Ecto neural progenitor cell (in vitro differentiated cells): ENCODE measurements at regions not wholly inside any gene's neighbourhood (a gene's known extent, or its start where the extent isn't known, plus 50 kb on each side); places are given as distances from the start of the nearest gene placed in this dataset.

Experiments used
- DNase-seq: peaks from one replicate; pipeline ENCODE4 v3.0.0-alpha.2; 2018; ENCODE audit warnings: low spot score

DNA sequence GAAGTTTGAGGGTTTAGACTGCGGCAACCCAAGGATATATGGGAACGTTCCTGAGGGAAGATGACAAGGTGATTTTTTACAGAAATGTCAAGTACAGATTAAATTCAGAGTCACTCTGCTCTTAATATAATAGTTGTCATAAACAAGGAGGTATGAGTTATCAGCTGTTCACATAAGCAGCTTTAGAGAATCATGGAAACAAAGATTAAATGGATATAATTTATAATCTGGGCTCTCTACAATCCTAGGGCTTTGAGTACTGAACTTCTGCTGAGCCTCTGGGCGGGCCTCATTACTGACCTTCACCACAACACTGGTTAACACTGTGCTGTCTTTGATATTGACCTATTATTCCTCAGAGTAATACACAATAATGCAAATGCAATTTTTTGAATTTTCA is 577.8 kb downstream of the RPS29 start:
- DNase-seq: no peak

DNA sequence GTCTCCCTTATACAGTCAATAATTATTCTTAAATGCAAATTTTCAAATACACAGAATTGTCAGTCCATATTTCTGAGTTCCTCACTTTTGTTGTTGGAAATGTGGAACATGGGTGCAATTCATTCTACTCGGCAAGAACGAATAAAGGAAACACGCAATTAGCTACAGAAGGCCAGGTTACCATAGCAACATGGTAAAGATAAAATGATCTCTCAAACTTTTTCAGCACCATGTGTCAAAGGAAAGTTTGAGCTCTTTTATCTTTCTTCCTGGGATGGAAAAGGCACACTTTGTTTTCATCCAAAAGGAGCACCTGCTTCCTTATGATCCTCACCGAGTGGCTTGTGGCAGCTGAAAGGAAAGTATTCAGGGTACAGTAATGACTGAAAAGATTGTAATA is 595.0 kb downstream of the RPS29 start:
- DNase-seq: no peak

DNA sequence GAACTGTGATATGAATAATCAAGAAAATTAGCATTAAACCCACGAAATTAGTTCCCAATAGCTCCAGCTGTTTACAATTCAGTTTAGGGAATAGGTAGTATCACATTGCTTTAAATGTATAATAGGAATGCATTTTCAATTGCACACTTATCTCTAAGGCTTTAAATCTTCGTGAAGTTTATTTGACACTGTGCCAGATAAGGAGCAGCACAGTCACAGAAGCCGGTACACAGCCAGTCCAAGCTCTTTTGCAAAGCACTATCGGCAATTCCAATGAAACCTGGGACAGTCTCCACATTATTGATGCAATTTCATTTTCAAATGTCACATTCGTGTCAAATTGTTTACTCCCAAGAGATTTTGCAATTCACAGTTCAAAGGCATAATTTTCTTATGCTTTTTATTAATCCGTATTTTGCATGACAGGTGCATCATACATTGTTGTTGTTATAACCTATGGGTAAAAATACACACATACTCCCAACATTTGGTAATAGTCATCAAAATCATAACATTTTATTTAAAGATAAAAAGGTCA is 602.8 kb downstream of the RPS29 start:
- no peak for DNase-seq

GRCh38 chr14:48974994-48975393 is 611.2 kb downstream of the RPS29 start:
- DNase-seq: no peak

DNA sequence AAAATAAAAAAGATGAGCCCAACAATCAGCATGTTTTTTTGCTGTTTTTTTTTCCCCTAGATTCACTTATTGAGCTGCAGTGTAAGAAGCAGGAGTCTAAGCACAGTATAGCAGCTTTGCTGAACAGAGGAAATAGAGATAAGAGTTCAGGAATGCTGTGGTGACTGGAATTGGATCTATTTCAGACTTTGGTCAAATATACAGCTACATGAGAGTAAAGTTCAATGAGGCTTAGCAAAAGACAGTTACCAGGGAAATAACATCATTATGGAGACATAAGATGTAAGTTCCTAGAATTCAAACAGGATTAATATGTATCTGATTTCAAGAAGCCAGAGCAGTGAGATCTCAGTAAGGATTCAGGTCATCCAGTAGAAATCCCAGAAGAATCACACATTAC is 613.0 kb downstream of the RPS29 start:
- DNase-seq: no peak

- no peak for DNase-seq
These were observed 615.2 kb downstream of the RPS29 start for GRCh38 chr14:48970943-48971342.

- no peak for DNase-seq
These were observed 618.8 kb downstream of the RPS29 start for GRCh38 chr14:48967419-48967818.

GRCh38 chr14:48963231-48963790 is 622.9 kb downstream of the RPS29 start:
- DNase-seq: no peak

DNA sequence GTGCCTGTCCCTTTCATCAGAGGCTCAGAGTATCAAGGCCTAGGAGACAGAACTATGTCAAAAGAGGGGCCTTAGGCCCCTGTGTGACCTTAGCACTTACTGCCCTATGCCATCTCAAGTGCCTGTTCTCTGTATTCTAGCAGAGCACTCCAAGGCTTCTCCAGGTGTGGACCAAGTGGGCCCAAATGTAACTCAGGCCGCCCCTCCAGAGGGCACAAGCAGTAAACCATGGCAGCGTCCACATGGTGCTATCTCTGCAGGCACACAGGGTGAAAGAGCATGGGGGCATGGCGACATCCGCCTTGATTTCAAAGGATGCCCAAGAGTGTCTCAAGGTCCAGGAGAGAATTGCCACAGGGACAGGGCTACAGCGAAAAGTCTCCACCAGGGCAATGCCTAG is 628.7 kb downstream of the RPS29 start:
- DNase-seq: no peak

GRCh38 chr14:48955857-48956256 is 630.3 kb downstream of the RPS29 start:
- DNase-seq: no peak

- DNase-seq: no peak
These were observed 631.7 kb downstream of the RPS29 start for GRCh38 chr14:48954446-48954845.

DNA sequence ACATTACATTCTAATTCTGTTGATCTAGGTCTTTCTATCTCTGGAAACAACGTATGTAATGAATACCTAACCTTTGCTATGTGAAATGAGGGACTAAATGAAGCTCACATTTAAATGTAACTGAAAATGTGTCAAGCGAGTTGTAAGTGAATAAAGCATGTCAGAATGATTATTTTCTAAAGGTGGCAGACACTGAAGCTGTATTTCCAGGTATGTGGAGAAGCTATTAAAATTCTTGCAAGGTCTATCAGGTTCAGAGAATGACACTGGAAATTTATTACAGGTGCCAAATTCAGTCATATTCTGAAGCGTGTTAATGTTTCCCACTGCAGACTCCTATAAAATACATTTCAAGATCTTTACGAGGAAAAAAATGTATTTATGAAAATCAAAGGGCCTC is 641.4 kb downstream of the RPS29 start:
- no peak for DNase-seq

- no peak for DNase-seq
These were observed 642.3 kb downstream of the RPS29 start for GRCh38 chr14:48943913-48944312.

DNA sequence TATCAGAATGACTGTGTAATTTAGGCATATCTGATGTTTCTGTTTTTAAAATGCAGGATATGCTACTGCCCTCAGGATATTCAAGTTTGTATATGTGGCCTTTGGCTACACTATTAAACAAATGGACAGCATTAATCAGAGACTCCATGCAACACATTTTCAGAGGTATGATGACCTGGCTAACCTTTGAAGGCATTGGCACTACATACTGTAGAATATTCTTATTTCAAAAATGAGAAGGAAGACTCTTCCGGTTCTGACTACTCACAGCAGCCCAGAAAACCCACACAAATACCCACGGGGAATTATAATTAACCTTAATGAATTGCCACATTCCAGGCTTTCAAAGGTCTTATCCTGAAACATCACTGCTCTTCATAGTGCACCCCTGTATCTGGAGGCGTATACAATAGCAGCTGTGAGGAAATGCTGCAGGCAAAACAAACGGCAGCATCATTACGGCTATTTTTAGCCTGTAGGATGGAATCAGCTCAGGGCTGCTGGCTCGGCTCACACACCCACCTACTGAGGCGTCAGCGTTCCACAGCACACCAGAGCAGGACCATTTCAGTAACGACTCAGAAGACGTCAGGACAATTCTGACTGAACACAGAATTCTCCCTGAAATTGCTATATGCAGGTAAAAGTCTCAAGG is 648.5 kb downstream of the RPS29 start:
- DNase-seq: no peak

- DNase-seq: no peak
These were observed 649.3 kb downstream of the RPS29 start for GRCh38 chr14:48936849-48937248.

- DNase-seq: no peak
These were observed 649.8 kb downstream of the RPS29 start for GRCh38 chr14:48936362-48936761.

- DNase-seq: no peak
These were observed 661.0 kb downstream of the RPS29 start for GRCh38 chr14:48925184-48925583.

- DNase-seq: no peak
These were observed 671.3 kb downstream of the RPS29 start for GRCh38 chr14:48914921-48915320.

- no peak for DNase-seq
These were observed 671.8 kb downstream of the RPS29 start for GRCh38 chr14:48914382-48914781.

- DNase-seq: no peak
These were observed 685.6 kb downstream of the RPS29 start for GRCh38 chr14:48900565-48900964.

DNA sequence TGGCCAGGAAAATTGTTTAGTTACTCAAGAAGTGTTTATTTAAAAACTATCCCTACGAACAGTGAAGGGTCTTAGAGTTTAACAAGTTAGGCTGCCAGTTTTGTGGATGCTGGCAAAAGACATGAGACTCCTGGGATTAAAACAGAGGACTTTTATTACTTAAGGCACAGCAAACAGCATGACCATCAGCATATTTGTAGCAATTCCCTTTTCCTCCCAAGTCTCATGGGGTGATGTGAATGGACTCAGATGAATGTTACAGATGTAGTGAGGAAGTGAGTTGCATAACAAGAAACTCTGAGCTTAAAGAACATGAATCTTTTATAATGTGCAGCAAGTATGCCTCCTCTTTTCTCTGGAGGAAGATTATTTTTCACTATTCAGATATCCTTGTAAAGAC is 695.8 kb downstream of the RPS29 start:
- no peak for DNase-seq

- no peak for DNase-seq
These were observed 709.3 kb downstream of the RPS29 start for GRCh38 chr14:48876806-48877340.

DNA sequence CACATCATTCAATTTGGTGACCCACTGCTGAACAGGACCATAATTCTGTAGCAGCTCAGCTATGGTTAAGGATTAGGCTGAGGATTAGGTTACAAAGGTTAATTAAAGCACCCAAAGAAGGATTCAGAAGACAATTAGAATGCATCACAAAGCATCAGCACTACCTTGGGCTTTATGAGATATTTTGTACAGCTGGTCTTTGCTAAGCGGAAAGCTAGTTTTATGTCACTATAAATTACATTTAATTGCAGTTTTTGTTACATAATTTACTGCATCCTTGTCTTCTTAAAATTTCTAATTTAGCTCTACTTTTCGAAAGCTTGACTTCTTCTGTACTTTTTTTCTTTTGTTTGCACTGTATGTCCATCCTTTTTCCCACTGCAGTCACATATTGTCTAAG is 711.5 kb downstream of the RPS29 start:
- DNase-seq: no peak

DNA sequence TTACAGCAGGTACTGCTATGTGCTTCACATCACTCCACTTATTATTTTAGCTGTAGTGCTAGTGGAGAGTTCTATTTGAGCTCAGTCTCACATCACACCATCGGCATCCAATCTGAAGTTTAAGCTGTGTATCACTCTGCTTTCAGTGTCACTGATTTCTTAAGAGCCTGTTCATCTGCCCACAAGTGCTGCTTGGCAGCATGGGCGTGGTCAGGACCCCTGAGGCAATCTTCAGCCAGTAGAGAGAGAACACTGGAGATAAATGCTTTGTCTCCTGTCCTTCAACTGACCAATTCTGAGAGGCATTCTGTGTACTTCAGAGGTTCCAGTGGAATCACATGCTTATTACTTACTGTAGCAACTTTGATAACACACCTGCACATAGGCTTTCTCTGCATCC is 728.8 kb downstream of the RPS29 start:
- DNase-seq: no peak
